ENCODE measurements at regions not wholly inside any gene's neighbourhood (a gene's known extent, or its start where the extent isn't known, plus 50 kb on each side); places are given as distances from the start of the nearest gene placed in this dataset.

DNA sequence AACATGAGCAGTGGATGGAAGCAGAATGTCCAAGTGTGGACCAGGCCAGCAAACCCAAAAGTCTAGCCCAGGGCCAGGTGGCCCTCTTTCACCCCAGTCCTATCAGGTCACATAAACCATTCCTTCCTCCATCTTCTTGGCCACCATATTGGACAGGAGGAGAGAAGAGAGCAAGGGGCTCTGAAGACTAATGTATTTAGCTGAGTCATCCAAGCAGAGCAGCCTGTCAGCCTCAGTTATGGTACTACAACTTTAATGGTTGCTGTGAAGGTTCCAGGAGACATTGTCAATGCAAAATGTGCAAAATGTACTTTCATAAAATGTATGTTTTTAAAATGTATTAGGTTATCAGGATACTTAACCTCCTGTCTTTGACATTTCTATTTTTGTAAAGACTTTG lies 159.5 kb downstream of the GPAM start:
- Histone ChIP-seq H3K9me3 (ENCODE audit: insufficient read depth, low read depth, low read length) (no peaks in the 10 kb centered on the region), H3K9me2 (replicated peaks; ENCODE audit: low read depth, low read length) (no peaks in the 10 kb centered on the region)
- TF ChIP-seq CTCF (conservative IDR thresholded peaks at IDR 0.05; ENCODE audit: low read length) (no peak), EZH2phosphoT487 (IDR thresholded peaks at IDR 0.05; ENCODE audit: borderline replicate concordance) (no peak)

DNA sequence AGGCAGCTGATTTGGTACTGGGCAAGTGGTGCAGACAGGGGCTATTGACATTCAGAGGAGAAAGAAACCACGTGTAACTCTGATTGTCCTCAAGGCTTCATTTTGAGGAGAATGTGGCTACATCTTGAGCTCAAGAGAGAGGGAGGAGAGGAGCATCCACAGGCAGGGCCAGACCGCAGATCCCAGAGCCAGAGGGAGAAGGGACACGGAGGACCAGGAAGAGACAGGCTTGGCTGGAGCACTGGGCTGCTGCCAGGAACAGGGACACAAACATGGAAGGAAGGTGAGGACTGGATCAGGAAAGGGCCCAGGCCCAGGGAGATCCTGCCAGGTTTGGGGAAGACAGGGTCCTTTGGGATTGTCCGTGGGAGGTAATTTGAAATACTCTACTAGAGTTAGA lies 158.3 kb downstream of the GPAM start:
- Histone ChIP-seq H3K27me3 (ENCODE audit: insufficient read depth, low read length, poor library complexity, severe bottlenecking) (no peaks in the 10 kb centered on the region), H3K9me2 (replicated peaks; ENCODE audit: low read depth, low read length) (no peaks in the 10 kb centered on the region), H3K4me1 (ENCODE audit: insufficient read depth, low read length, poor library complexity, severe bottlenecking) (no peaks in the 10 kb centered on the region), H3K9ac (ENCODE audit: low read depth, low read length, poor library complexity, severe bottlenecking) (no peak overlapping the region), H3K4me2 (ENCODE audit: low read depth, low read length, poor library complexity, severe bottlenecking) (no peak overlapping the region), H3F3A (ENCODE audit: low read depth) (no peaks in the 10 kb centered on the region), H4K20me1 (ENCODE audit: insufficient read depth, low read length, poor library complexity, severe bottlenecking) (no peaks in the 10 kb centered on the region), H3K36me3 (ENCODE audit: insufficient read depth, low read length) (no peaks in the 10 kb centered on the region), H3K9me3 (ENCODE audit: insufficient read depth, low read depth, low read length) (peaks cover 3% of the 10 kb centered on the region; the same call in 1 of the 2 replicates), H3K79me2 (ENCODE audit: insufficient read depth, low read length) (no peaks in the 10 kb centered on the region), H2AFZ (ENCODE audit: low read length) (no peak overlapping the region), H3K4me3 (ENCODE audit: low read length, poor library complexity, severe bottlenecking) (no peak overlapping the region)
- TF ChIP-seq CTCF (conservative IDR thresholded peaks at IDR 0.05; ENCODE audit: low read length), result no peak
- no peak for TF ChIP-seq EZH2phosphoT487 (IDR thresholded peaks at IDR 0.05; ENCODE audit: borderline replicate concordance)

More for the DNA sequence above, 159.5 kb downstream of the GPAM start:
- no peaks in the 10 kb centered on the region for H3K79me2 ChIP-seq (ENCODE audit: insufficient read depth, low read length)
- no peaks in the 10 kb centered on the region for H3K27me3 ChIP-seq (ENCODE audit: insufficient read depth, low read length, poor library complexity, severe bottlenecking)
- no peak overlapping the region for H2AFZ ChIP-seq (ENCODE audit: low read length)
- H3K36me3 ChIP-seq (ENCODE audit: insufficient read depth, low read length), result no peaks in the 10 kb centered on the region
- H3K9ac ChIP-seq (ENCODE audit: low read depth, low read length, poor library complexity, severe bottlenecking), result no peak overlapping the region
- H3K4me2 ChIP-seq (ENCODE audit: low read depth, low read length, poor library complexity, severe bottlenecking), result no peak overlapping the region
- no peak overlapping the region for H3K4me3 ChIP-seq (ENCODE audit: low read length, poor library complexity, severe bottlenecking)
- no peaks in the 10 kb centered on the region for H3K4me1 ChIP-seq (ENCODE audit: insufficient read depth, low read length, poor library complexity, severe bottlenecking)
- H3F3A ChIP-seq (ENCODE audit: low read depth), result no peaks in the 10 kb centered on the region
- no peaks in the 10 kb centered on the region for H4K20me1 ChIP-seq (ENCODE audit: insufficient read depth, low read length, poor library complexity, severe bottlenecking)

DNA sequence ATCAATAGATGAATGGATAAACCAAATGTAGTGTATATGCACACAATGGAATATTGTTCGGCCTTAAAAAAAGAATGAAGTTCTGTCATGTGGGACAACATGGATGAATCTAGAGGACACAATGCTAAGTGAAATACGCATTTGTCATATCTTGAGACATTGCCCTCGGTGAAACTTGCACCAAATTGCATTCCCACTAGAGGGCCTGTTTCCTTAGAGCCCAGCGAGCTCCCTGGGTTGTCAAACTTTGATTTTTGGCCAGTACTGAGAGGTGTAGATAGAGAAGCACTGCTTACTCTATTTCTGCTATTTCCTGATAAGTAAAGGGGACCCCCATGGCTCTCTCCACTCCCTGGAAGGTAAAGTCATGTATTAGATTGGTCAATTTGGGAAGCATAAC lies 157.1 kb downstream of the GPAM start:
- Histone ChIP-seq H3K27me3 (ENCODE audit: insufficient read depth, low read length, poor library complexity, severe bottlenecking) (no peaks in the 10 kb centered on the region), H2AFZ (ENCODE audit: low read length) (no peak overlapping the region), H4K20me1 (ENCODE audit: insufficient read depth, low read length, poor library complexity, severe bottlenecking) (no peaks in the 10 kb centered on the region), H3K9ac (ENCODE audit: low read depth, low read length, poor library complexity, severe bottlenecking) (no peak overlapping the region), H3K36me3 (ENCODE audit: insufficient read depth, low read length) (no peaks in the 10 kb centered on the region), H3K4me2 (ENCODE audit: low read depth, low read length, poor library complexity, severe bottlenecking) (no peak overlapping the region), H3F3A (ENCODE audit: low read depth) (no peaks in the 10 kb centered on the region), H3K9me3 (ENCODE audit: insufficient read depth, low read depth, low read length) (peaks cover 7% of the 10 kb centered on the region; the same call in 1 of the 2 replicates), H3K79me2 (ENCODE audit: insufficient read depth, low read length) (no peaks in the 10 kb centered on the region), H3K4me1 (ENCODE audit: insufficient read depth, low read length, poor library complexity, severe bottlenecking) (no peaks in the 10 kb centered on the region), H3K9me2 (replicated peaks; ENCODE audit: low read depth, low read length) (no peaks in the 10 kb centered on the region), H3K4me3 (ENCODE audit: low read length, poor library complexity, severe bottlenecking) (no peak overlapping the region)
- TF ChIP-seq EZH2phosphoT487 (IDR thresholded peaks at IDR 0.05; ENCODE audit: borderline replicate concordance) (no peak), CTCF (conservative IDR thresholded peaks at IDR 0.05; ENCODE audit: low read length) (peak; percentile 37)

All from Loucy (cell line).